GM13977 (cell line): ENCODE measurements at regions not wholly inside any gene's neighbourhood (a gene's known extent, or its start where the extent isn't known, plus 50 kb on each side); places are given as distances from the start of the nearest gene placed in this dataset.
"Not testable (repeated sequence)": the region's sequence is repeated elsewhere in the genome, so short reads cannot be mapped to it uniquely, and the experiment has no call there.

Source experiments
- DNase-seq: peaks from one replicate; pipeline ENCODE4 v3.0.0; 2012; ENCODE audit warnings: low spot score
- CTCF ChIP-seq: IDR thresholded peaks from 2 replicates; pipeline ENCODE4 v1.5.1; 2012; ENCODE audit warnings: mild to moderate bottlenecking, control low read depth; ENCODE audit not compliant: insufficient read depth; ENCODE audit errors: extremely low read depth, missing control alignments
- in situ Hi-C: fragments of 300-500 bp; cut with MboI; formaldehyde crosslinking; loops from one replicate; pipeline ENCODE4 v1.12.0; 2022; ENCODE audit warnings: low sequenced_read_pairs, low pct_unique_long_range_greater_than_20kb, mixed read lengths, inconsistent platforms; ENCODE audit not compliant: unreplicated experiment

GRCh38 chr7:42552227-42552626, 315.2 kb upstream of the GLI3 start:
- no peak for TF ChIP-seq CTCF
- in situ Hi-C loops: no loop called here
- no peak for DNase-seq

- in situ Hi-C loops: no loop called here
- no peak for TF ChIP-seq CTCF
- no peak for DNase-seq
These were observed 313.9 kb upstream of the GLI3 start for GRCh38 chr7:42550706-42551470.

DNA sequence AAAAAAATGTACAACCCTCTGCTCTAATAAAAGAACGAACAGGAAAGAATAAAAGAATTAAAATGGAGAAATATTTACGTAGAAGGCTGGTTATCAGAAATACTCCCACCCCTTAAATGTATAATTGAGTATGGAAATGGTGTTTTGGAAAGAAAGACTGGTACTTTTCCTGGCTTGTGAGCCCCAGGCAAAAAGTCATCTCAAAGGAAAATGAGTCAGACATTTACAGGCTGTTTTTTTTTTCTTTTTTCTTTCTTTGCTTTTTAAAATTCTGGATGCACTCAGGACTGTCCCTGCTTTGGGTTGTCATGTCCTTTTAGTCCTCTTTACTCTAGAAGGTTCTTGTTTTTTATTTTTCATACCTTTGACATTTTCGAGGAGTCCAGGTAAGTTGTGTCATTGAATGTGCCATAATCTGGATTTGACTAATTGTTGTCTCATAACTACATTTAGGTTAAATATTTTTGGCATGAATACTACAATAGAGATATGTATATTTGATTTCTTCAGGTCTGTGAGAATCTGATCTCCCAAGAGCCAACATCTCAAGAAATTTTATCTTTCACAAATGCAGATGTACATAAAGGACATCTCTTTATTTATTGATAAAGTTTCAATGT, 313.0 kb upstream of the GLI3 start:
- in situ Hi-C loops: no loop called here
- DNase-seq: no peak
- TF ChIP-seq CTCF: no peak

DNA sequence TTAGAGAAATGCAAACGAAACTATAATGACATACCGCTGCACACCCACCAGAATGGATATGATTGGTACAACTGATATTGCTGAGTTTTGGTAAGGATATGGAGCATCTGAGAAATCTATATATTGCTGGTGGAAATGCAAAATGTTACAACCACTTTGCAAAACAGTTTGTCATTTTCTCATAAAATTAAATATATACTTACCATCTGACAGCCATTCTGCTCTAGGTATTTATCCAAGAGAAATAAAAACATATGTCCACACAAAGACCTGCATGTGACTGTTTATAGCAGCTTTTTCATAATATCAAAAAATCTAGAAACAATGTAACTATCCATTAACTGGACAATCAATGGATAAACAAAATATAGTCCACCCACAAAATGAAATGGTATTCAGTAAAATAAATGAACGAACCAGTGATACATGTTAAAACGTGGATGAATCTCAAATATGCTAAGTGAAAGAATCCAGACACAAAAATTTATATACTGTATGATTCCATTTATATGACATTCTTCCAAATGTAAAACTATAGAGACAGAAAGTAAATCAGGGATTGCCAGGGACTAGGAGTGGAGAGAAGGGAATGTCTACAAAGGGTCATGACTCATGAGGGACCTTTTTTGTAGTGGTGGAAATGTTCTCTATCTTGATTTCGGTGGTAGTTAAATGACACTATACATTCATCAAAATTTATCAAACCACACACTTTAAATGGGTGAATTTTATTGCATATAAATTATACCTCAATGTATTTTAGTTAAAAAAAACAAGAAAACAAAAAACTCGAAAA, 312.0 kb upstream of the GLI3 start:
- in situ Hi-C loops: no loop called here
- no peak for TF ChIP-seq CTCF
- no peak for DNase-seq

DNA sequence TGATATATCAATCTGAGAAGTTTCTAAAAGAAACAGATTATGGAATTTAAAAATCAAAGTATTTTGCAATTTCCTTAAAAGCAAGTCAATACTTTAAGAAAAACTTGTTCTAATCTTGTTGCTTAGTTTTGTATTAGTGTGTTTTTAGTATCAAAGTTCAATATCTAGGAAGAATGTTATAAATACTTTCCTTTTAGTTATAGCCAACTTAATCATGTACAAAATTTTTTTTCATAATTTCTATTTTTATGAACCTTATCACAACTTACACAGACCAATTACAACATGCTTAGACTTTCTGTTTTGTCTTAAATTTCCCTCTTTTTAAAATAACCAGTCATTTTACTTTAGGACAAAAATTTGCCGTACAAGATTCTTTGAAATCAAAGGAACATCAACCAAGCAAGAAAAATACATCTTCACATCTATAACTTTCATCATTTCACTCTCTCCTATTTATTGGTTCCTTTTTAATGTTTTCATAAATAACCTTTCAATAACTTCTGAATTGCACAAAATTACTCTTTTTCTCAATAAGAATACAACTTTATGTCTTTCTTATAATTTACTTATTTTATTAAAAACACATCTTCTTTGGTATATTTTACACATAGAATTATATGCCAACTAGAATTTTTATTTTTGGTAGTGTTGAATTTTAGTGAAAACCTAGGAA, 308.2 kb upstream of the GLI3 start:
- TF ChIP-seq CTCF: no peak
- no peak for DNase-seq
- in situ Hi-C loops: no loop called here

- DNase-seq: no peak
- TF ChIP-seq CTCF: no peak
- in situ Hi-C loops: no loop called here
These were observed 306.9 kb upstream of the GLI3 start for GRCh38 chr7:42543953-42544352.

DNA sequence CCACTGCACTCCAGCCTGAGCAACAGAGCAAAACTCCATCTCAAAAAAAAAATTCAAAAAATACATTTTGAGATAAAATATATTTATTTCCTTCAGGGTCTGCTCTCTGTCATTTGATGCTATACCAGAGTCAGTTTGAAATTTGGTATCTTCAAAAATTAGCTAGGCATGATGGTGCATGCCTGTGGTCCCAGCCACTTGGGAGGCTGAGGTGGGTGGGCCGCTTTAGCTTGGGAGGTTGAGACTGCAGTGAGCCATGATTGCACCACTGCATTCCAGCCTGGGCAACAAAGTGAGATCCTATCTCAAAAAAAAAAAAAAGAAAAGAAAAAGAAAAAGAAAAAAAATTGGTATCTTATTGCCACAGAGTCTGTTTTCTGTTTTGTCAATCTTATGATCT, 305.4 kb upstream of the GLI3 start:
- in situ Hi-C loops, DNase-seq: not testable (repeated sequence)
